K562 (cell line): ENCODE measurements at regions not wholly inside any gene's neighbourhood (a gene's known extent, or its start where the extent isn't known, plus 50 kb on each side); places are given as distances from the start of the nearest gene placed in this dataset.

Experiments used
- ARHGAP35 ChIP-seq: fragments of 450-650 bp; IDR thresholded peaks from 2 replicates; pipeline ENCODE4 v1.6.1; 2018; ENCODE audit not compliant: partially characterized antibody
- CHD4 ChIP-seq: fragments of 200-600 bp; sonication (generic); IDR thresholded peaks from 3 replicates; pipeline ENCODE4 v1.6.1; 2012; ENCODE audit warnings: low read depth, mild to moderate bottlenecking, mixed read lengths, low read length, inconsistent platforms; ENCODE audit not compliant: insufficient read depth, insufficient replicate concordance, poor library complexity, severe bottlenecking
- CTCF ChIP-seq, 3 experiments: IDR thresholded peaks in 2 of 3; conservative IDR thresholded peaks in 1 of 3; 2 replicates each; pipeline ENCODE4 v1.5.1; 2011 to 2012; ENCODE audit warnings: low read length in 3 of 3, mild to moderate bottlenecking in 3 of 3, control low read depth in 2 of 3, improper control_type of control experiment in 1 of 3, inconsistent platforms in 1 of 3, low read depth in 1 of 3, mixed read lengths in 1 of 3, moderate library complexity in 1 of 3; ENCODE audit not compliant: insufficient read depth in 2 of 3
- EGR1 ChIP-seq: fragments of 450-650 bp; conservative IDR thresholded peaks from 2 replicates; pipeline ENCODE4 v1.6.1; 2017; ENCODE audit warnings: mild to moderate bottlenecking
- EZH2 ChIP-seq: IDR thresholded peaks from 2 replicates; pipeline ENCODE4 v1.6.1; 2012; ENCODE audit warnings: low read depth, mild to moderate bottlenecking, inconsistent platforms, low read length, borderline replicate concordance
- GATA2 ChIP-seq: sonication (generic); formaldehyde crosslinking; IDR thresholded peaks from 2 replicates; pipeline ENCODE4 v1.4.0; 2020; ENCODE audit warnings: mild to moderate bottlenecking, missing genetic modification reagents
- POLR2A ChIP-seq: fragments of 450-650 bp; conservative IDR thresholded peaks from 2 replicates; pipeline ENCODE4 v1.6.1; 2016
- RAD21 ChIP-seq, 2 experiments: fragments of 250-450 bp in 1 of 2; fragments of 450-650 bp in 1 of 2; sonication (Bioruptor Pico) in 1 of 2; formaldehyde crosslinking in 1 of 2; IDR thresholded peaks in 1 of 2; conservative IDR thresholded peaks in 1 of 2; 2 replicates each; pipeline versions ENCODE4 v1.4.0 to v1.8.0; 2020 to 2022; ENCODE audit warnings: mild to moderate bottlenecking in 2 of 2, moderate library complexity in 1 of 2
- RFX5 ChIP-seq: IDR thresholded peaks from 2 replicates; pipeline ENCODE4 v1.6.1; 2011; ENCODE audit warnings: low read depth, mild to moderate bottlenecking, improper control_type of control experiment, low read length
- SIX5 ChIP-seq, 2 experiments: IDR thresholded peaks; 2 replicates each; pipeline ENCODE4 v1.6.1; 2011; ENCODE audit warnings: low read length in 2 of 2, borderline replicate concordance in 1 of 2, low read depth in 1 of 2, mild to moderate bottlenecking in 1 of 2, moderate library complexity in 1 of 2; ENCODE audit not compliant: insufficient read depth in 1 of 2
- SRSF1 ChIP-seq: fragments of 200-400 bp; formaldehyde crosslinking; IDR thresholded peaks from 2 replicates; pipeline ENCODE4 v1.6.1; 2017; ENCODE audit warnings: mild to moderate bottlenecking, low read depth, low read length, moderate library complexity
- TRIM28 ChIP-seq: fragments of 450-650 bp; IDR thresholded peaks from 2 replicates; pipeline ENCODE4 v1.6.1; 2017
- ZNF184 ChIP-seq: sonication (generic); formaldehyde crosslinking; IDR thresholded peaks from 2 replicates; pipeline ENCODE4 v1.5.0; 2020; ENCODE audit warnings: missing genetic modification reagents

- no peak for TF ChIP-seq POLR2A
- TF ChIP-seq SIX5 (IDR thresholded peaks at IDR 0.05; ENCODE audit: borderline replicate concordance in 1 of 2, insufficient read depth in 1 of 2, low read depth in 1 of 2, low read length in 2 of 2) = no peak
- no peak for TF ChIP-seq ZNF184
- no peak for TF ChIP-seq CTCF (IDR thresholded peaks at IDR 0.05 in 2 of 3, conservative IDR thresholded peaks at IDR 0.05 in 1 of 3; ENCODE audit: insufficient read depth in 2 of 3, low read depth in 1 of 3, low read length in 3 of 3)
- TF ChIP-seq RFX5 = no peak
- TF ChIP-seq SRSF1 = no peak
- TF ChIP-seq CHD4 = no peak
- no peak for TF ChIP-seq GATA2 (CRISPR knock-in tag)
- no peak for TF ChIP-seq ARHGAP35
- TF ChIP-seq TRIM28 = no peak
- no peak for TF ChIP-seq EZH2
- TF ChIP-seq RAD21 (CRISPR knock-in tag; conservative IDR thresholded peaks at IDR 0.05 in 1 of 2, IDR thresholded peaks at IDR 0.05 in 1 of 2) = no peak
- TF ChIP-seq EGR1 = no peak
These were observed 231.3 kb upstream of the RBBP8 start for GRCh38 chr18:22701795-22702194.
